Heart right ventricle (tissue), 16 donors: ENCODE measurements at regions not wholly inside any gene's neighbourhood (a gene's known extent, or its start where the extent isn't known, plus 50 kb on each side); places are given as distances from the start of the nearest gene placed in this dataset.
A peak's percentile ranks its signal among the peaks of the same experiment; 100 is the strongest.

ENCODE experiments used
- ATAC-seq, 8 donors: fragments of 200-7000 bp; cut with Tn5 transposase; one replicate each; pipeline ENCODE4 v1.9.1; 2020; ENCODE audit warnings: mild to moderate bottlenecking in 8 of 8, moderate library complexity in 8 of 8, moderate number of reproducible peaks in 1 of 8
- DNase-seq, 2 donors: peaks; one replicate each; pipeline ENCODE4 v3.0.0-alpha.2; 2020
- H3K27ac ChIP-seq, 10 donors: fragments of 200-600 bp; sonication (generic) in 2 of 10; one replicate each; pipeline versions ENCODE4 v1.5.0 to v1.8.0; 2020 to 2022; ENCODE audit warnings: mild to moderate bottlenecking in 3 of 10
- H3K27me3 ChIP-seq, 7 donors: fragments of 200-600 bp; one replicate each; pipeline ENCODE4 v1.8.0; 2021 to 2022; ENCODE audit warnings: mild to moderate bottlenecking in 2 of 7
- H3K36me3 ChIP-seq, 9 donors: fragments of 200-600 bp; sonication (generic) in 1 of 9; one replicate each; pipeline versions ENCODE4 v1.5.0 to v1.8.0; 2020 to 2022; ENCODE audit warnings: mild to moderate bottlenecking in 2 of 9
- H3K4me1 ChIP-seq, 9 donors: fragments of 200-600 bp; sonication (generic) in 1 of 9; one replicate each; pipeline versions ENCODE4 v1.5.0 to v1.8.0; 2020 to 2022; ENCODE audit warnings: mild to moderate bottlenecking in 4 of 9
- H3K4me3 ChIP-seq, 10 donors: fragments of 200-600 bp; sonication (generic) in 2 of 10; one replicate each; pipeline versions ENCODE4 v1.5.0 to v1.8.0; 2020 to 2022; ENCODE audit warnings: mild to moderate bottlenecking in 7 of 10, moderate library complexity in 2 of 10
- H3K9me3 ChIP-seq, 11 donors: fragments of 200-600 bp in 10 of 11; sonication (generic) in 2 of 11; one replicate each; pipeline versions ENCODE4 v1.5.0 to v1.8.0; 2013 to 2022; ENCODE audit warnings: mild to moderate bottlenecking in 2 of 11, control low read depth in 1 of 11, moderate library complexity in 1 of 11
- CTCF ChIP-seq, 9 donors: fragments of 200-600 bp; sonication (generic) in 2 of 9; IDR thresholded peaks; one replicate each; pipeline versions ENCODE4 v1.5.0 to v1.8.0; 2021 to 2022; ENCODE audit warnings: antibody characterized with exemption in 9 of 9, mild to moderate bottlenecking in 5 of 9, moderate library complexity in 1 of 9
- WGBS, 2 donors: extraction: QIAGEN DNeasy Blood & Tissue Kit; methylation state at CpG; one replicate each; pipeline ENCODE4 v1.1.7; 2013; ENCODE audit warnings: inconsistent platforms in 1 of 2; 5-methylcytosine and 5-hydroxymethylcytosine counted together
- intact Hi-C, 10 donors: fragments of 100-400 bp; cut with DNase I; formaldehyde crosslinking; loops; one replicate each; pipeline versions ENCODE4 v1.11.1 to v1.14.2; 2022
- donor health status: Arrhythmogenic right ventricular cardiomyopathy.
- donor health status: ischemic (EF 13 %, LVEDD 7.1; RV severe dilation, severe dysfunction).
- donor health status: healthy with polysubstance abuse.
- donor health status: DM: no; HTN: yes; CAD: no.
- donor health status: DM: no; HTN: no; CAD: no.
- donor health status: ischemic (EF 25% LVEDD 6.9; RV normal size, moderate dysfunction).
- donor health status: ischemic (EF 25% LVEDD 5.7; RV mildly dilated, moderate dysfunction).
- donor health status: healthy.
- donor health status: DM: yes; HTN: yes; CAD: no.
- donor health status: Ischemic cardiomyopathy.
- donor health status: ischemic (EF 35%, LVEDD 5.7; RV mildly dilated, moderate dysfunction).
- donor health status: nonischemic (EF 11% LVEDD 7.7; RV severe dilation, severe dysfunction).
- donor health status: DM: yes; HTN: yes; CAD: no.
- donor health status: PGD.
- donor health status: ischemic (EF 29% LVEDD 5.4; RV normal size, mild dysfunction).
- donor health status: nonischemic (EF 23%, LVEDD 6.1; RV moderate dilation, normal function).

GRCh38 chr1:239543873-239544272, 157.5 kb downstream of the CHRM3 start:
- peaks cover 0 to 6% (median 0%) of the 10 kb centered on the region in 9 donors for H3K4me1 ChIP-seq

GRCh38 chr1:239545466-239545865, 159.1 kb downstream of the CHRM3 start:
- H3K9me3 ChIP-seq, result peaks cover 0 to 6% (median 0%) of the 10 kb centered on the region in 11 donors
- WGBS, 2 donors, result 84 to 88% methylated on average over 3 of the region's 3 CpGs
- ATAC-seq (no peak), DNase-seq (no peak)
- no peaks in the 10 kb centered on the region for H3K27me3 ChIP-seq
- TF ChIP-seq CTCF (IDR thresholded peaks at IDR 0.05), result no peak
- intact Hi-C loops, result no loop called here
- no peak overlapping the region for H3K27ac ChIP-seq
- H3K36me3 ChIP-seq, result no peaks in the 10 kb centered on the region
- H3K4me3 ChIP-seq, result no peak overlapping the region
- H3K4me1 ChIP-seq, result peaks cover 0 to 6% (median 0%) of the 10 kb centered on the region in 9 donors

More at GRCh38 chr1:239543873-239544272, 157.5 kb downstream of the CHRM3 start:
- WGBS, 2 donors, result 86 to 91% methylated on average over 2 of the region's 2 CpGs
- H3K4me3 ChIP-seq, result no peak overlapping the region
- no peak for TF ChIP-seq CTCF (IDR thresholded peaks at IDR 0.05)
- no peak overlapping the region for H3K27ac ChIP-seq
- peaks cover 0 to 5% (median 0%) of the 10 kb centered on the region in 11 donors for H3K9me3 ChIP-seq
- intact Hi-C loops, result no loop called here
- no peaks in the 10 kb centered on the region for H3K27me3 ChIP-seq
- no peaks in the 10 kb centered on the region for H3K36me3 ChIP-seq
- ATAC-seq (no peak), DNase-seq (no peak)

GRCh38 chr1:239547987-239548386, 161.6 kb downstream of the CHRM3 start:
- DNase-seq, result no peak
- Histone ChIP-seq H3K9me3 (peaks cover 0 to 6% (median 0%) of the 10 kb centered on the region in 11 donors), H3K36me3 (no peaks in the 10 kb centered on the region), H3K4me1 (peaks cover 0 to 6% (median 0%) of the 10 kb centered on the region in 9 donors), H3K27me3 (no peaks in the 10 kb centered on the region), H3K27ac (no peak overlapping the region), H3K4me3 (peak overlapping the region in 2 of 10 donors; percentile 0 to 21)
- WGBS, 2 donors, result 47 to 67% methylated on average over 2 of the region's 2 CpGs
- no peak for TF ChIP-seq CTCF (IDR thresholded peaks at IDR 0.05)
- intact Hi-C loops, result no loop called here
- ATAC-seq, result no peak

- no peak overlapping the region for H3K4me3 ChIP-seq
- DNase-seq (no peak), ATAC-seq (no peak)
- TF ChIP-seq CTCF (IDR thresholded peaks at IDR 0.05), result no peak
- peaks cover 0 to 6% (median 0%) of the 10 kb centered on the region in 11 donors for H3K9me3 ChIP-seq
- 89 to 90% methylated on average over 2 of the region's 2 CpGs for WGBS, 2 donors
- peaks cover 0 to 6% (median 0%) of the 10 kb centered on the region in 9 donors for H3K4me1 ChIP-seq
- no peak overlapping the region for H3K27ac ChIP-seq
- H3K27me3 ChIP-seq, result no peaks in the 10 kb centered on the region
- intact Hi-C loops, result no loop called here
- H3K36me3 ChIP-seq, result no peaks in the 10 kb centered on the region
These were observed 163.8 kb downstream of the CHRM3 start for GRCh38 chr1:239550178-239550577.
